ENCODE measurements at regions not wholly inside any gene's neighbourhood (a gene's known extent, or its start where the extent isn't known, plus 50 kb on each side); places are given as distances from the start of the nearest gene placed in this dataset.

- no CpG with 5 or more reads among the region's 22 CpGs for WGBS (ENCODE audit: extremely low coverage, insufficient read length, low lambda C conversion rate)
These were observed 301.3 kb downstream of the PARP8 start for GRCh38 chr5:50967563-50968355.

More at GRCh38 chr5:50967563-50968355, 301.3 kb downstream of the PARP8 start:
- Mint-ChIP-seq H3K4me3 (peak overlapping the region; percentile 34 to 81), H3K9me3 (peaks cover 0 to 2% of the 10 kb centered on the region in 2 experiments; a peak in 1 of 5 replicates), H3K27ac (no peak overlapping the region), H3K36me3 (ENCODE audit: insufficient read depth in 1 of 3, low read depth in 3 of 3) (no peaks in the 10 kb centered on the region), H3K27me3 (ENCODE audit: low read depth) (peaks cover 99% of the 10 kb centered on the region), H3K4me1 (peaks cover 53 to 62% of the 10 kb centered on the region in 2 experiments)
- DNase-seq: peak; percentile 48
- Histone ChIP-seq H3K4ac (ENCODE audit: low read depth, low read length) (no peak overlapping the region), H3K56ac (ENCODE audit: insufficient read length, low read depth, low read length) (no peak overlapping the region), H3K18ac (ENCODE audit: insufficient read length, low read depth, low read length) (no peak overlapping the region), H3K79me1 (ENCODE audit: insufficient read depth, low read depth, low read length, poor library complexity, severe bottlenecking) (no peaks in the 10 kb centered on the region), H4K5ac (ENCODE audit: insufficient read length, low read depth, low read length) (no peak overlapping the region), H3T11ph (ENCODE audit: low read length) (no peak overlapping the region), H4K20me1 (ENCODE audit: control insufficient read depth, insufficient read depth, insufficient read length) (no peaks in the 10 kb centered on the region), H3K79me2 (ENCODE audit: insufficient read depth, low read length) (no peaks in the 10 kb centered on the region), H3K27me3 (ENCODE audit: insufficient read depth, low read length) (peaks cover 76% of the 10 kb centered on the region), H3K27ac (ENCODE audit: insufficient read length, low read depth, low read length) (no peak overlapping the region), H3K4me1 (ENCODE audit: insufficient read depth, low read length) (peaks cover 9% of the 10 kb centered on the region), H3K9ac (ENCODE audit: extremely low read depth, insufficient read length, low read length) (no peak overlapping the region), H4K8ac (replicated peaks; ENCODE audit: insufficient read length, low read depth, low read length) (no peak overlapping the region), H2BK20ac (ENCODE audit: low read depth, low read length, poor library complexity, severe bottlenecking) (no peak overlapping the region), H2AK5ac (ENCODE audit: insufficient read length, low read length) (no peak overlapping the region), H3K23me2 (ENCODE audit: insufficient read length, low read depth, low read length, poor library complexity, severe bottlenecking) (peaks cover 32% of the 10 kb centered on the region), H2BK15ac (ENCODE audit: low read depth, low read length) (no peak overlapping the region), H3K14ac (ENCODE audit: insufficient read depth, low read length) (no peak overlapping the region; the same call in 1 of the 2 replicates), H3K9me3 (ENCODE audit: control insufficient read depth, low read depth, low read length) (no peaks in the 10 kb centered on the region), H2BK120ac (ENCODE audit: low read depth, low read length, poor library complexity, severe bottlenecking) (no peak overlapping the region), H2AFZ (ENCODE audit: low read length) (no peak overlapping the region), H3K23ac (ENCODE audit: insufficient read length, low read depth, low read length) (no peak overlapping the region), H2BK5ac (ENCODE audit: insufficient read length, low read length) (no peak overlapping the region), H4K91ac (ENCODE audit: insufficient read length, low read depth, low read length) (no peak overlapping the region), H3K4me2 (ENCODE audit: insufficient read depth, insufficient read length, low read length) (peak overlapping the region; percentile 72), H2BK12ac (ENCODE audit: insufficient read length, low read depth, low read length) (no peak overlapping the region)
- no peak for TF ChIP-seq CTCF (conservative IDR thresholded peaks at IDR 0.05)
